Vagina (tissue), 2 donors: ENCODE measurements at regions not wholly inside any gene's neighbourhood (a gene's known extent, or its start where the extent isn't known, plus 50 kb on each side); places are given as distances from the start of the nearest gene placed in this dataset.

Source experiments
- DNase-seq, 2 donors: peaks; one replicate each; pipeline ENCODE4 v3.0.0-alpha.2; 2017; ENCODE audit errors: extremely low spot score in 2 of 2
- H3K27ac ChIP-seq: fragments of 200-600 bp; sonication (generic); one replicate; pipeline ENCODE4 v1.5.1; 2019
- H3K27me3 ChIP-seq: fragments of 200-600 bp; sonication (generic); one replicate; pipeline ENCODE4 v1.5.1; 2019
- H3K36me3 ChIP-seq, 2 donors: fragments of 200-600 bp; sonication (generic); one replicate each; pipeline ENCODE4 v1.5.1; 2017 to 2019
- H3K4me1 ChIP-seq: fragments of 200-600 bp; sonication (generic); one replicate; pipeline ENCODE4 v1.5.1; 2019
- H3K4me3 ChIP-seq, 2 donors: fragments of 200-600 bp; sonication (generic); 1 replicate in 1 of 2; 2 replicates in 1 of 2; pipeline ENCODE4 v1.5.1; 2016 to 2019
- H3K9me3 ChIP-seq: fragments of 200-600 bp; sonication (generic); one replicate; pipeline ENCODE4 v1.5.1; 2019
- POLR2A ChIP-seq, 2 donors: fragments of 450-650 bp; IDR thresholded peaks; one replicate each; pipeline ENCODE4 v1.6.1; 2017; ENCODE audit warnings: antibody characterized with exemption in 2 of 2, mild to moderate bottlenecking in 2 of 2, moderate library complexity in 2 of 2
- POLR2AphosphoS5 ChIP-seq, 2 donors: sonication (generic); formaldehyde crosslinking; IDR thresholded peaks; one replicate each; pipeline ENCODE4 v1.9.0; 2017; ENCODE audit warnings: antibody characterized with exemption in 2 of 2, mild to moderate bottlenecking in 2 of 2, low read depth in 1 of 2; ENCODE audit not compliant: insufficient read depth in 1 of 2
- intact Hi-C: fragments of 100-400 bp; cut with DNase I; formaldehyde crosslinking; loops from one replicate; pipeline ENCODE4 v1.15.1; 2023
- TF ChIP-seq, protein P1 (sequence below), 3 experiments: fragments of 450-650 bp in 2 of 3; fragments of 200-600 bp in 1 of 3; sonication (generic) in 1 of 3; IDR thresholded peaks; one replicate each; pipeline ENCODE4 v1.5.1; 2017 to 2019; ENCODE audit warnings: antibody characterized with exemption in 3 of 3, mild to moderate bottlenecking in 2 of 3, moderate library complexity in 2 of 3

DNA sequence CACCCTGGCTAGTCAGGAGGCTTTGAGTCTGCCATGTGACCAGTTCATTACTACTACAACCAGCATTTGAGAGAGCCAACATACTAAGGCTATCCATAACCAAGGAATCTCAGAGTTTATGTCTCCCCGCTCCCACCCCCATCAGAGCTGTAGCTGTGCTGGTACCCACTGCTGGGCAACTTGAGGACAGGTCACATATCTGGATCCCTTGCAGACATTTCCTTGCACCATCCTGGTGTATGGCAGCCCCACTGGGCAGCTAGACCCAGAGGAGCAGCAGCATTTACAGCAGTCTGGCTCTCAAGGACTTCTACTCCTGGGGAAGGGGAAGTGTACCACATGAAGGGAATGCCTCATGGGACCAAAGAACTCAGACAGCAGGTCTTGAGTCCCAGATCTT lies 160.8 kb upstream of the ST8SIA2 start:
- Histone ChIP-seq H3K4me1 (no peaks in the 10 kb centered on the region), H3K27me3 (no peaks in the 10 kb centered on the region), H3K9me3 (no peaks in the 10 kb centered on the region), H3K36me3 (no peaks in the 10 kb centered on the region), H3K4me3 (no peak overlapping the region), H3K27ac (no peak overlapping the region)
- intact Hi-C loops = no loop called here
- TF ChIP-seq, protein P1, sequence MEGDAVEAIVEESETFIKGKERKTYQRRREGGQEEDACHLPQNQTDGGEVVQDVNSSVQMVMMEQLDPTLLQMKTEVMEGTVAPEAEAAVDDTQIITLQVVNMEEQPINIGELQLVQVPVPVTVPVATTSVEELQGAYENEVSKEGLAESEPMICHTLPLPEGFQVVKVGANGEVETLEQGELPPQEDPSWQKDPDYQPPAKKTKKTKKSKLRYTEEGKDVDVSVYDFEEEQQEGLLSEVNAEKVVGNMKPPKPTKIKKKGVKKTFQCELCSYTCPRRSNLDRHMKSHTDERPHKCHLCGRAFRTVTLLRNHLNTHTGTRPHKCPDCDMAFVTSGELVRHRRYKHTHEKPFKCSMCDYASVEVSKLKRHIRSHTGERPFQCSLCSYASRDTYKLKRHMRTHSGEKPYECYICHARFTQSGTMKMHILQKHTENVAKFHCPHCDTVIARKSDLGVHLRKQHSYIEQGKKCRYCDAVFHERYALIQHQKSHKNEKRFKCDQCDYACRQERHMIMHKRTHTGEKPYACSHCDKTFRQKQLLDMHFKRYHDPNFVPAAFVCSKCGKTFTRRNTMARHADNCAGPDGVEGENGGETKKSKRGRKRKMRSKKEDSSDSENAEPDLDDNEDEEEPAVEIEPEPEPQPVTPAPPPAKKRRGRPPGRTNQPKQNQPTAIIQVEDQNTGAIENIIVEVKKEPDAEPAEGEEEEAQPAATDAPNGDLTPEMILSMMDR (IDR thresholded peaks at IDR 0.05) = no peak
- TF ChIP-seq POLR2A (IDR thresholded peaks at IDR 0.05) (no peak), POLR2AphosphoS5 (IDR thresholded peaks at IDR 0.05; ENCODE audit: insufficient read depth in 1 of 2, low read depth in 1 of 2) (no peak)
- no peak for DNase-seq

DNA sequence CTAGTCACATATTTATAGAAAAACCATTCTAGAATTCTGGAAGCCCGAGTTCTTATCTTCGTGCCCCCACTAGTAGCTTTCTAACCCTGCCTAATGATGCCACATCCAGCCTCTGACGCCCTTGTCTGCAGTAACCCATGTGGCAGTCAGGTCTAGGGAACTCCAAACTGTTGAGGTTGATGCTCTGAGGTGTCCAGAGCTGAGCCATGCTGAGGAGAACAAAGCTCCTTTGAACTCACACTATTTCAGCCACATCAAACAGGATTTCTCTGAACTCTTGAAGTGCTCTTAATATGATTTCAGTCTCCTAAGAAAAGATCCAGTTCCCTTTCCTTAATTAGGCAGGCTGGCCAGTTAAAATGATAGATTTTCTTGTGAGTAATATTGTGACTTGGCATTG lies 150.5 kb upstream of the ST8SIA2 start:
- no peaks in the 10 kb centered on the region for H3K9me3 ChIP-seq
- intact Hi-C loops = no loop called here
- H3K4me3 ChIP-seq = no peak overlapping the region
- no peaks in the 10 kb centered on the region for H3K36me3 ChIP-seq
- TF ChIP-seq POLR2AphosphoS5 (IDR thresholded peaks at IDR 0.05; ENCODE audit: insufficient read depth in 1 of 2, low read depth in 1 of 2) = no peak
- TF ChIP-seq, protein P1 (IDR thresholded peaks at IDR 0.05) = no peak
- no peak for TF ChIP-seq POLR2A (IDR thresholded peaks at IDR 0.05)
- H3K27ac ChIP-seq = no peak overlapping the region
- H3K4me1 ChIP-seq = no peaks in the 10 kb centered on the region
- H3K27me3 ChIP-seq = no peaks in the 10 kb centered on the region
- no peak for DNase-seq

DNA sequence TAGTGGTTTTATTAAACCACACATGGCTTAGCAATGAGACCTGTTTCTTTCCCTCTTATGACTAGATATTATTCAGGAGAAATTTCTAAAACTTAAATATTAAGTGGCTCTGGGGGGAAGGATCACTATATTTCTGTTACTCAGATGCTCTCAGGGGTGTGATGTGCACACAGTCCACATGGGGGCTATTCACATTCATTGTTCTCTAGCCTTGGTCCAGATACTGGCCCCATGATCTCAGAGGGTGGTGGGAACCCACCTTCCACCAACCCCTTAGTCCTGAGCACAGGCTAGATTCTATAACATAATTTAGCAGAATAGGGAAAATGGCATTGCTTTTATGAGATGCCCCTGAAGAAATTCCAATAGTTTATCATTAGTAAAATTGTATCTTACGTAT lies 149.0 kb upstream of the ST8SIA2 start:
- Histone ChIP-seq H3K9me3 (no peaks in the 10 kb centered on the region), H3K4me3 (no peak overlapping the region), H3K36me3 (no peaks in the 10 kb centered on the region), H3K27ac (no peak overlapping the region), H3K4me1 (no peaks in the 10 kb centered on the region), H3K27me3 (no peaks in the 10 kb centered on the region)
- DNase-seq = no peak
- no peak for TF ChIP-seq POLR2AphosphoS5 (IDR thresholded peaks at IDR 0.05; ENCODE audit: insufficient read depth in 1 of 2, low read depth in 1 of 2)
- TF ChIP-seq, protein P1 (IDR thresholded peaks at IDR 0.05) = no peak
- TF ChIP-seq POLR2A (IDR thresholded peaks at IDR 0.05) = no peak
- intact Hi-C loops = no loop called here

DNA sequence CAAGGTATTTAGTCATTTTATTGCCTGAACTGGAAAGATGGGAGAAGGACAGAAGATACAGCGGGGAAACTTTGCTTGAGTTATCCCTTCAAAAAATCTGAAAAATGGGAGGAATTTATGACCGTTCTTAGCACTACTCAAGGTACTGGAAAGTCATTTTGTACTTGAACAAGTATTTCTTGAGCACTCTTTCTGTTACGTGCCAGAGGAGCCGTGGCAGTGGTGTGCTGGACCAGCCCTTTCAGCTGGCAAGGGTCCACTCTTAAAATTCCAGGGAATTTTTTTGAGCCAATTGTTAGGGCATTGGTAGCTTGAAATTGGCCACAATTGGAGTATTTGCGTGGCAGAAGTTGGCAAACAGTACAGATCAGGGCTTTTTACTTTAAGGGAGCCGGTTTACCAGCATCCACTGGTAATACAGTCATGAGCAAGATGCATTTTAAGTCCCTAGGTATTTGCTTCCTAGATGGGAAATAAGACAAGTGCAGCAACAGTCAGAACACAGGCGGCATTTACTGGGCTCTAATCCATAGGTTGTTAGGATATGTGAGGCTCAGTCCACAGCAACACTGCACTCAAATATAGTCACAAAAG lies 145.9 kb upstream of the ST8SIA2 start:
- Histone ChIP-seq H3K27ac (no peak overlapping the region), H3K4me1 (no peaks in the 10 kb centered on the region), H3K4me3 (no peak overlapping the region), H3K9me3 (no peaks in the 10 kb centered on the region), H3K36me3 (no peaks in the 10 kb centered on the region), H3K27me3 (no peaks in the 10 kb centered on the region)
- no peak for DNase-seq
- TF ChIP-seq POLR2A (IDR thresholded peaks at IDR 0.05) (no peak), POLR2AphosphoS5 (IDR thresholded peaks at IDR 0.05; ENCODE audit: insufficient read depth in 1 of 2, low read depth in 1 of 2) (no peak)
- TF ChIP-seq, protein P1 (IDR thresholded peaks at IDR 0.05) = no peak
- intact Hi-C loops = no loop called here

DNA sequence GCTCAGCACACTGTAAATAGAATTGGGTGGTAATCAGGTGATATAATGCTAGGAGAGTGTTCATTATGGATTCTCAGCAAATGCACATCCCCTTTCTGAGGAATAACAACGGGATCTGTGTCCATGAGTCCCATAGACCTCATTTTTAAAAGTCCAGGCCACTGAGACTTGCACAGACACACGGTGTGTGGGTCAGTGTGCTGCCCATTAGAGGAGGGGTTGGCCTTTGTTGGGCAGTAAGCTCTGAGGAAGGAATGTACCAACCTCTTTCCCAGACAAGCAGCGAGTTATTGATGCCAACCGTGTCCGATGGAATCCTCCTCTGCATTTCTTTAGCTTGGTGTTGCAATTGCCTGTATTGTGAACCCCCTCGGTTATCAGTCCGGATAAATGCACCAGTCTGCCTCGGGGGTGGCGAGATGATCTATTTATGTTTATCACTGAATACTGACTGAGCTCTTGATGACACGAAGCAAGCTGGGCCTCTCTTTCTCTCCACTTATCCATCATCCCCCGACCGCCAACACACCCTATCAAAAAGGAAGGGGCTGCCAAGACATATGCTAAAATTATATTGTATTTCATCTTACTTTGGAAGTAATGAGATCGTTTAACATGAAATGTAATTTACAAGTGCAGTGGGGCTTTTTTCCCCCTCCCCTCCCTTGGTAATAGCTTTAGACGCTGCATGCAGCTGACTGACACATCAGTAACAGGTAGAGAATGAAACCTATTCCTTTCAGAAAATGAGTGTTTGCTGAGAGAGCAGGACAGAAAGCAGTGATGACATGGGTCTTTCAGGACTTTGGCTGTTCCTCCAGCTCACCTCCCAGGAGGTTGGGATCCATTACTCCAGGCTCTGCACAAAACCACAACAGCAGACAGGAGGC lies 126.6 kb upstream of the ST8SIA2 start:
- TF ChIP-seq, protein P1 (IDR thresholded peaks at IDR 0.05) = no peak
- TF ChIP-seq POLR2A (IDR thresholded peaks at IDR 0.05) (no peak), POLR2AphosphoS5 (IDR thresholded peaks at IDR 0.05; ENCODE audit: insufficient read depth in 1 of 2, low read depth in 1 of 2) (no peak)
- no peak for DNase-seq
- no peaks in the 10 kb centered on the region for H3K36me3 ChIP-seq
- no peaks in the 10 kb centered on the region for H3K9me3 ChIP-seq
- H3K27me3 ChIP-seq = no peaks in the 10 kb centered on the region
- H3K27ac ChIP-seq = no peak overlapping the region
- intact Hi-C loops = no loop called here
- H3K4me1 ChIP-seq = no peaks in the 10 kb centered on the region
- no peak overlapping the region for H3K4me3 ChIP-seq
